Endothelial cell of umbilical vein (primary cell): ENCODE measurements at regions not wholly inside any gene's neighbourhood (a gene's known extent, or its start where the extent isn't known, plus 50 kb on each side); places are given as distances from the start of the nearest gene placed in this dataset.
"Not testable (repeated sequence)": the region's sequence is repeated elsewhere in the genome, so short reads cannot be mapped to it uniquely, and the experiment has no call there.

Experiments used
- JUN ChIP-seq: IDR thresholded peaks from 2 replicates; pipeline ENCODE4 v1.6.1; 2011; ENCODE audit warnings: borderline replicate concordance, low read depth; ENCODE audit not compliant: insufficient read length, insufficient read depth
- POLR2AphosphoS5 ChIP-seq: IDR thresholded peaks from 2 replicates; pipeline ENCODE4 v1.6.1; 2012; ENCODE audit warnings: low read depth, mild to moderate bottlenecking, control low read depth, low read length, moderate library complexity; ENCODE audit not compliant: insufficient read depth

- TF ChIP-seq POLR2AphosphoS5, JUN: not testable (repeated sequence)
These were observed 73.7 kb upstream of the RPL38 start for GRCh38 chr17:74129800-74130199.
